ENCODE measurements at regions not wholly inside any gene's neighbourhood (a gene's known extent, or its start where the extent isn't known, plus 50 kb on each side); places are given as distances from the start of the nearest gene placed in this dataset.
A peak's percentile ranks its signal among the peaks of the same experiment; 100 is the strongest.

DNA sequence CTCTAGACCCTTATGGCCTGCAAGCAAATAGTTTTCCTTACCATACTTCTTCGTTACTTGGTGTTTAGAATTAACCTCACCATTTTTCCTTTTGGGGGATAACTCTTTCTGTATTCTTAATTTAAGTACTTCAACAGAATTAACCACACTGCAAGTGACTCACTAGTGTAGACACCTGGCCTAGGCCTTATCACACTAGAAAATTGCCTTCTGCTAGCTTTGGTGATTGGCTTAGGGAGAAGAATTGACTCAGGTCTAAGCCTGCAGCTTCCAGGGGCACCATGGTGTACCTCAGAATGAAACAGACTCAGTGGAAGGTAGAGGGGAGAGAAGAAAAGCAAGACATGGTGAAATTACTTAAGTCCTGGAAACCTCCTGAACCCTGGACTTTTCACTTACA, 112.8 kb upstream of the HMHB1 start:
- Histone ChIP-seq H3K4me1 (ENCODE audit: insufficient read depth, low read length) (peaks cover 7% of the 10 kb centered on the region), H3K36me3 (ENCODE audit: insufficient read depth, low read length) (no peaks in the 10 kb centered on the region), H3K27me3 (ENCODE audit: insufficient read depth, low read length) (no peaks in the 10 kb centered on the region), H3K4me3 (ENCODE audit: low read length in 2 of 2) (no peak overlapping the region), H3K27ac (ENCODE audit: low read depth, low read length) (no peak overlapping the region), H3K9me3 (ENCODE audit: control insufficient read depth in 1 of 2, low read length in 2 of 2) (no peaks in the 10 kb centered on the region)
- Mint-ChIP-seq H3K36me3 (no peaks in the 10 kb centered on the region), H3K4me3 (no peak overlapping the region), H3K27ac (no peak overlapping the region), H3K27me3 (peaks cover 0 to 2% of the 10 kb centered on the region in 2 donors), H3K9me3 (no peaks in the 10 kb centered on the region), H3K4me1 (peaks cover 5 to 12% (median 6%) of the 10 kb centered on the region in 4 donors)
- POLR2A ChIA-PET (ENCODE audit: partially characterized antibody), result no interaction called here
- CTCF ChIA-PET (ENCODE audit: partially characterized antibody), result no interaction called here
- intact Hi-C loops (cut with micrococcal nuclease), result no loop called here
- DNase-seq, result no peak

DNA sequence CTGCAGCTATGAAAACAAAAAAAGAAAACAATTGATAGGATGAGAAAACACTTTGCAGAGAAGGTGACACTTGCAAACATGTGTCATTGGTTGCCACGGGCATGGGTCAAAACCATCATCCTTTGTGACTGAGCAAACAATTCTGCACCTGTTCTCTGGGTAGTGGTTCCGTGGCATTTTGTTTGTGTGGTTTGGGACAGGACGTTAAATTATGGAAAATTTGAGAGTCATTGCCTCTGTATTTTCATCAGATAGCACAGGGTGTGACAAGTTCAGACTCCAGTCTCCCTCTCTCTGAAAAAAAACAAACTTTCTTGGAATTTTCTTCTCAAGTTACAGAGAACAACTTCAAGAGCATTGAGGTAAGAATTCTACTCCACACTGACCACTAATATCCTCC, 113.4 kb upstream of the HMHB1 start:
- POLR2A ChIA-PET (ENCODE audit: partially characterized antibody), result no interaction called here
- H3K36me3 ChIP-seq (ENCODE audit: insufficient read depth, low read length), result no peaks in the 10 kb centered on the region
- CTCF ChIA-PET (ENCODE audit: partially characterized antibody), result no interaction called here
- no peaks in the 10 kb centered on the region for H3K27me3 ChIP-seq (ENCODE audit: insufficient read depth, low read length)
- H3K4me3 ChIP-seq (ENCODE audit: low read length in 2 of 2), result no peak overlapping the region
- Mint-ChIP-seq H3K4me1 (peaks cover 5 to 17% (median 6%) of the 10 kb centered on the region in 4 donors), H3K36me3 (no peaks in the 10 kb centered on the region), H3K9me3 (no peaks in the 10 kb centered on the region), H3K27ac (no peak overlapping the region), H3K4me3 (no peak overlapping the region), H3K27me3 (peaks cover 0 to 2% of the 10 kb centered on the region in 2 donors)
- DNase-seq, result no peak
- intact Hi-C loops (cut with micrococcal nuclease), result no loop called here
- no peaks in the 10 kb centered on the region for H3K9me3 ChIP-seq (ENCODE audit: control insufficient read depth in 1 of 2, low read length in 2 of 2)
- H3K27ac ChIP-seq (ENCODE audit: low read depth, low read length), result no peak overlapping the region
- peaks cover 13% of the 10 kb centered on the region for H3K4me1 ChIP-seq (ENCODE audit: insufficient read depth, low read length)

DNA sequence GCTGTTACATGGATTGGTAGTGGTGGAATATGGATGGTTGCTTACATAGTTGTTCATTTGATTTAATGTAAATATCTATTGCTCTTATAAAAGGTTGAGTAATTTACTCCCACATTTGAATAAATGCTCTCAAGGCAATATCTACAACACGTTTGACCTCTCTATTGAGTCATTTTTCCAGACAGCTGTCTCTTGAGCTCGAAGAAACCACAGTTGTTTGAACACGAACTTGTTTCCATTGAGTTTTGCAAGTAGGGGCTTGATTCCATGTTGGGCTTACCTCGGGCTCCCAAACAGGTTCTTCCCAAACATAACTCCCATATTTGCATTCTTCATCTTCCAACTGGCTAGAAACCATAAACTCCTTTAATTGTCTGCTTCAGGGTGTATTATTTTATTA, 115.0 kb upstream of the HMHB1 start:
- Mint-ChIP-seq H3K36me3 (no peaks in the 10 kb centered on the region), H3K27me3 (peaks cover 0 to 2% of the 10 kb centered on the region in 2 donors), H3K27ac (no peak overlapping the region), H3K4me3 (no peak overlapping the region), H3K9me3 (no peaks in the 10 kb centered on the region), H3K4me1 (peaks cover 8 to 23% (median 10%) of the 10 kb centered on the region in 4 donors)
- no peaks in the 10 kb centered on the region for H3K36me3 ChIP-seq (ENCODE audit: insufficient read depth, low read length)
- H3K27ac ChIP-seq (ENCODE audit: low read depth, low read length), result no peak overlapping the region
- DNase-seq, result no peak
- no peaks in the 10 kb centered on the region for H3K27me3 ChIP-seq (ENCODE audit: insufficient read depth, low read length)
- CTCF ChIA-PET (ENCODE audit: partially characterized antibody), result no interaction called here
- POLR2A ChIA-PET (ENCODE audit: partially characterized antibody), result interaction anchor here (1.4 kb wide), 1 partner anchor 293 kb away, joined by 5 read pairs; the partner anchor contains the start of gene NR3C1
- H3K4me1 ChIP-seq (ENCODE audit: insufficient read depth, low read length), result peaks cover 17% of the 10 kb centered on the region
- intact Hi-C loops (cut with micrococcal nuclease), result no loop called here
- no peaks in the 10 kb centered on the region for H3K9me3 ChIP-seq (ENCODE audit: control insufficient read depth in 1 of 2, low read length in 2 of 2)
- H3K4me3 ChIP-seq (ENCODE audit: low read length in 2 of 2), result no peak overlapping the region

DNA sequence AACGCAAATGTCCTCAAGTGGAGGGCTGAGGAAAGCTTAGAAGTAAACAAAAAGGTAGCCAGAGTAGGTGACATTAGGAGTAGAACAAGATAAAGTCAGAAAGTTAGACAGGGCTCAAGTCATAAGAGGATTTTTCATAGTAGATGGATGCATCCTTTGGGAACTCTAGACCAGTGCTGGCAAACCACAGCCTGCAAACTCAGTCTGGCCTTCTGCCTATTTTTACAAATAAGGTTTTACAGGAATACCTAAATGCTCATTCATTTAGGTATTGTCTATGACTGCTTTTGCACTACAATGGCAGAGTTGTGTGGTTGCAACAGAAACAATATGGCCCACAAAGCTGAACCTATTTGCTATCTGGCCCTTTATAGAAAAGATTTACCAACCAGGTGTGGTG, 116.0 kb upstream of the HMHB1 start:
- Histone ChIP-seq H3K36me3 (ENCODE audit: insufficient read depth, low read length) (no peaks in the 10 kb centered on the region), H3K27me3 (ENCODE audit: insufficient read depth, low read length) (no peaks in the 10 kb centered on the region), H3K4me3 (ENCODE audit: low read length in 2 of 2) (no peak overlapping the region), H3K9me3 (ENCODE audit: control insufficient read depth in 1 of 2, low read length in 2 of 2) (no peaks in the 10 kb centered on the region), H3K4me1 (ENCODE audit: insufficient read depth, low read length) (peaks cover 17% of the 10 kb centered on the region), H3K27ac (ENCODE audit: low read depth, low read length) (no peak overlapping the region)
- peaks cover 1 to 2% of the 10 kb centered on the region in 2 donors for H3K27me3 Mint-ChIP-seq
- no peak overlapping the region for H3K4me3 Mint-ChIP-seq
- CTCF ChIA-PET (ENCODE audit: partially characterized antibody), result no interaction called here
- H3K36me3 Mint-ChIP-seq, result no peaks in the 10 kb centered on the region
- DNase-seq, result no peak
- no peak overlapping the region for H3K27ac Mint-ChIP-seq
- intact Hi-C loops (cut with micrococcal nuclease), result no loop called here
- H3K9me3 Mint-ChIP-seq, result peaks cover 0 to 3% (median 0%) of the 10 kb centered on the region in 8 donors
- H3K4me1 Mint-ChIP-seq, result peaks cover 8 to 23% (median 10%) of the 10 kb centered on the region in 4 donors
- POLR2A ChIA-PET (ENCODE audit: partially characterized antibody), result interaction anchor here (1.4 kb wide), 1 partner anchor 292 kb away, joined by 5 read pairs; the partner anchor contains the start of gene NR3C1

GRCh38 chr5:143695244-143695864, 116.6 kb upstream of the HMHB1 start:
- ChIA-PET CTCF (ENCODE audit: partially characterized antibody) (no interaction called here), POLR2A (ENCODE audit: partially characterized antibody) (interaction anchor here (0.6 kb wide), 1 partner anchor 518 kb away, joined by 3 read pairs; no protein-coding TSS in a partner anchor)
- Histone ChIP-seq H3K27ac (ENCODE audit: low read depth, low read length) (no peak overlapping the region), H3K4me1 (ENCODE audit: insufficient read depth, low read length) (peaks cover 17% of the 10 kb centered on the region), H3K36me3 (ENCODE audit: insufficient read depth, low read length) (no peaks in the 10 kb centered on the region), H3K9me3 (ENCODE audit: control insufficient read depth in 1 of 2, low read length in 2 of 2) (peaks cover 0 to 4% of the 10 kb centered on the region in 2 donors), H3K27me3 (ENCODE audit: insufficient read depth, low read length) (no peaks in the 10 kb centered on the region), H3K4me3 (ENCODE audit: low read length in 2 of 2) (no peak overlapping the region)
- H3K27ac Mint-ChIP-seq, result no peak overlapping the region
- H3K36me3 Mint-ChIP-seq, result peaks cover 0 to 2% of the 10 kb centered on the region in 2 donors
- peaks cover 2 to 4% of the 10 kb centered on the region in 2 donors for H3K27me3 Mint-ChIP-seq
- no peak for DNase-seq
- peaks cover 8 to 23% (median 10%) of the 10 kb centered on the region in 4 donors for H3K4me1 Mint-ChIP-seq
- intact Hi-C loops (cut with micrococcal nuclease), result no loop called here
- H3K9me3 Mint-ChIP-seq, result peaks cover 0 to 8% (median 4%) of the 10 kb centered on the region in 8 donors
- no peak overlapping the region for H3K4me3 Mint-ChIP-seq

- DNase-seq, result no peak
- intact Hi-C loops (cut with micrococcal nuclease), result no loop called here
- ChIA-PET CTCF (ENCODE audit: partially characterized antibody) (no interaction called here), POLR2A (ENCODE audit: partially characterized antibody) (interaction anchor here (0.6 kb wide), 1 partner anchor 519 kb away, joined by 3 read pairs; no protein-coding TSS in a partner anchor)
- peaks cover 4% of the 10 kb centered on the region in 2 donors for H3K27me3 Mint-ChIP-seq
- H3K9me3 Mint-ChIP-seq, result peaks cover 0 to 17% (median 12%) of the 10 kb centered on the region in 8 donors
- H3K9me3 ChIP-seq (ENCODE audit: control insufficient read depth in 1 of 2, low read length in 2 of 2), result peaks cover 0 to 4% of the 10 kb centered on the region in 2 donors
- H3K27ac Mint-ChIP-seq, result peak overlapping the region in 4 of 7 donors; percentile 21 to 56 (median 42)
- peaks cover 0 to 4% of the 10 kb centered on the region in 2 donors for H3K36me3 Mint-ChIP-seq
- no peak overlapping the region for H3K4me3 ChIP-seq (ENCODE audit: low read length in 2 of 2)
- H3K36me3 ChIP-seq (ENCODE audit: insufficient read depth, low read length), result no peaks in the 10 kb centered on the region
- peaks cover 17% of the 10 kb centered on the region for H3K4me1 ChIP-seq (ENCODE audit: insufficient read depth, low read length)
- peaks cover 8 to 23% (median 10%) of the 10 kb centered on the region in 4 donors for H3K4me1 Mint-ChIP-seq
- H3K27ac ChIP-seq (ENCODE audit: low read depth, low read length), result no peak overlapping the region
- peak overlapping the region in 3 of 8 donors; percentile 14 to 17 (median 16) for H3K4me3 Mint-ChIP-seq
- H3K27me3 ChIP-seq (ENCODE audit: insufficient read depth, low read length), result no peaks in the 10 kb centered on the region
Measured at GRCh38 chr5:143694357-143694756, 117.6 kb upstream of the HMHB1 start.

GRCh38 chr5:143693651-143694252, 118.2 kb upstream of the HMHB1 start:
- H3K36me3 ChIP-seq (ENCODE audit: insufficient read depth, low read length), result no peaks in the 10 kb centered on the region
- Mint-ChIP-seq H3K9me3 (peaks cover 0 to 18% (median 12%) of the 10 kb centered on the region in 8 donors), H3K27ac (peak overlapping the region in 2 of 7 donors; percentile 19 to 45), H3K4me1 (peaks cover 8 to 23% (median 10%) of the 10 kb centered on the region in 4 donors), H3K4me3 (peak overlapping the region in 1 of 8 donors; percentile 49), H3K36me3 (peaks cover 0 to 4% of the 10 kb centered on the region in 2 donors), H3K27me3 (peaks cover 4% of the 10 kb centered on the region in 2 donors)
- no peak overlapping the region for H3K27ac ChIP-seq (ENCODE audit: low read depth, low read length)
- H3K4me3 ChIP-seq (ENCODE audit: low read length in 2 of 2), result no peak overlapping the region
- intact Hi-C loops (cut with micrococcal nuclease), result no loop called here
- peaks cover 0 to 4% of the 10 kb centered on the region in 2 donors for H3K9me3 ChIP-seq (ENCODE audit: control insufficient read depth in 1 of 2, low read length in 2 of 2)
- peak in 4 of 5 donors; percentile 20 to 40 (median 28) for DNase-seq
- POLR2A ChIA-PET (ENCODE audit: partially characterized antibody), result no interaction called here
- peaks cover 17% of the 10 kb centered on the region for H3K4me1 ChIP-seq (ENCODE audit: insufficient read depth, low read length)
- CTCF ChIA-PET (ENCODE audit: partially characterized antibody), result interaction anchor here (0.7 to 0.9 kb wide), 2 partner anchors 13 to 131 kb away, joined by 3 to 5 read pairs; no protein-coding TSS in a partner anchor
- H3K27me3 ChIP-seq (ENCODE audit: insufficient read depth, low read length), result no peaks in the 10 kb centered on the region

Measured in CD4-positive, alpha-beta memory T cell (primary cell).